ENCODE measurements at regions not wholly inside any gene's neighbourhood (a gene's known extent, or its start where the extent isn't known, plus 50 kb on each side); places are given as distances from the start of the nearest gene placed in this dataset.

DNA sequence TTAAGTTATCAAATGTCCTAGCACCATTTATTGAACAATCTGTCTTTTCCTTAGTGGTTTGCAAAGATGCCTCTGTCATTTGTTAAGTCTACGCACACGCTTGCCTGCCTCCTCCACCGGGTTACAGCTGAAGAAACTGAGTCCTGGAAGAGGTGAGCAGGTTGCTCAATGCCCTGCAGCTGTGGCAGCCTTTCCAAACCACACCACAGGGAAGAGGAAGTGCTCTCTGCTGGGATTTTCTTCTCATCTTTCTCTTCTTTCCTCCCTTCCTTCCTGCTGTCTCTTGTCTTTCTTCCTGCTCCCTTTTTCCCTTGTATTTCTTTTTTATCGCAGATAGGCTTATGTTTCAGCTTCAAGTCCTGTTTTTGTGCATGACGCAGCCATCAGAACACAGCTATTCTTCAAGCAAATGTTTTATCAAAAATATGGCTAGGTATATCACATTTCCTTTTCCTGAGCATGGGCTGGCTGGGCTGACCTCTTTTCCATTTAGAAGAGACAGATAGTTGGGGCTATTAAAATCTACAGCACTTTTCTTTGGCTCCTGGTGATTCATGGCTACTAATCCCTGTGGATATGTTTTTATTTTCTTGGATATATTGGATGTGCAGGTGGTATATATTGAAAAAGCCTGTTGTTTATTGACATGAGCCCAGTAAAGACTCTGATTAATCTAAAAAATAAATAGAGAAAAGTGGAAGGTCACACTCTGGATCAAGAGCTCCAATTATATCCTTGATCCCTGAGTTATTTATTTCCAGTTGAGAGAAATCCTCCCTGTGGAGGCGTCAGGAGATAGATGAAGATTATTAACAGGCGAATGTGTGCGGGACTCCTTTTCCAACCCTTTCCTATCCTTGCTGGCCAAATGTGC lies 214.6 kb downstream of the TSN start:
- DNase-seq = no peak

DNA sequence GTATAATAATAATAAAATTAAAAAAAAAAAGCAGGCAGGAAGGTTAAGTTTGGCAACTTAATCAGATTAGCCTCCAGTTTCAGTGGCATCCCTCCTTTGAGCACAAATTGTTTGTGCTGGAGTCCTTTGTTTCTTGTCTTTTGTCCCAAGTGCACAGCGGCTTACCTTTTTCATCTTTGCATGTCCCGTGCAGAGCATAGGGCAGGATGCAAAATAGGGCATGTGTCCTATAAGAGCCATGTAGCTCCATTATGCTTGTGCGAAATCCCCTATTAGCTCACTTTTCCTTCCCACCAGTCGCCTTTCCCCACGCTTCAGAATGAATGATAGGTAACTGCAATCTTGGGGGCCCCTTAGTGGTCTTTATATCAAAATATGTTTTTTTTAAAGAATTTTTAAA lies 216.8 kb downstream of the TSN start:
- no peak for DNase-seq

DNA sequence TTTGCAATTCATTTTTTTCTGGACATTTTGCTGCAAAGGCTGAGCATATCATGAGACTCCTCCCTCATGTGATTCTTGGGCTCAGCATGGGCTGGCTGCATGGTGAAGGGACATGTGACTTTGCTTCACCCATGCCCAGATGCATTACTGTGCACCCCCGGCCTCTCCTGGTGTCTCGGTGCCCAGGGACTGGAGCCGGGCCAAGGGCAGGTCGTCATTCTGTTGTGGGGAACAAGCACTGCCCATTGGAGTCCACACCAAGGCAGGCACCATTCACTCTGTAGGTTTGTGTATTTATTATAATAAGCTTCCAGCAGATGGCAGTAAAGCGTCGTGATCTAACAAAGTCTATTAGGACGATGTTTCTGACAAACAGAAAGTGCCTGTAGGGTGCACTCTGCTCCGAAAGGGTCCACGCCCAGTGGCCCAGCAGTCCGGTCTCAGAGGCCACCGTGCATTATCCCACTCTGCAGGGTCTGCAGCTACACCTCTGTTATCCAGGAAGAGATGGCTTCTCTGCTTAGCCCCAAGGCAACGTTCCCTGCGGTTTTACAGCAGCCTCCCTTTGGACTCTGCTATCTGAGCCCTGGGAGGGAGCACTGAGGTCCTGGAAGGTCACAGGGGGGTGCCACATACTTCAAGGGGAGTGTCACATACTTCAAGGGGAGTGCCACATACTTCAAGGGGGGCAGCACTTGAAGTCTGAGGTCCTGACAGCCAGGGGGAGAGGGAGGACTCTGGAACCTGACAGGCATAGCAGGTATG lies 219.6 kb downstream of the TSN start:
- peak; percentile 68 for DNase-seq

DNA sequence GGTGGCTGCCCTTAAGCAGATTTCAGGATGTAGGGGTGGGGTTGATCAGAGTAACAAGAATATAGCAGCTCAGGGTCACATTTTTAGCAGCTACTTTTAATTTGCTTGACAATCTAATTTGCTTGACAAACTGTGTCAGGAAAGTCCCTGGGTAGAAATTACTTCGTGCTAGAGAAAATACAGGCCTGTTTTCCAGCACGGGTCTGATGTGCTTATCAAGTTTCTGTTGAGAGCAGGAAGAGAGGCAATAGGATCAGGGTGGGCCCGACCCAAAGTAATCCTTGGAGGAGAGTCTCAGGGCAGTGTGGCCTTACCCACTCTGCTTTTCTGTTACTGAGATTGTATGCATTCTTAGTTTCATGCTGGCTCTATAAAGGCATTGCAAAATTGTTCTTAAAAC lies 221.5 kb downstream of the TSN start:
- DNase-seq = no peak

DNA sequence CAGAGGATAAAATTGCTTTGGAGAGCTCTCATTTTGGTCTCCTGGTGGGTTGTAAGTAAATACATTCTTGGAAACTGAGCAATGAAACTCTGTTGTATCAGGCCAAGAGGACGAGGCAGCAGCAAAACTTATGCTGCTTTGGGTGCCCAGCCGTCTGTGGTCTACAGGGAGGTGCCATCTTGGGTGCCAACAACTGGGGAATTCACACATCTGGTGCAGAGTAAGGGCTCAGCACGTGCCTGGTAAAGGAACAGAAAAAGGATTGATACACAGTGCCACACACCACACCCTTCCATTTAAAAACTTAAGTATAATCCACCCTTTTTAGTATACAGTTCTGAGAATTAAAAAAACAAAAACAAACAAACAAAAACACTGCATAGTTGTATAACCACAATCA lies 221.9 kb downstream of the TSN start:
- DNase-seq = no peak

DNA sequence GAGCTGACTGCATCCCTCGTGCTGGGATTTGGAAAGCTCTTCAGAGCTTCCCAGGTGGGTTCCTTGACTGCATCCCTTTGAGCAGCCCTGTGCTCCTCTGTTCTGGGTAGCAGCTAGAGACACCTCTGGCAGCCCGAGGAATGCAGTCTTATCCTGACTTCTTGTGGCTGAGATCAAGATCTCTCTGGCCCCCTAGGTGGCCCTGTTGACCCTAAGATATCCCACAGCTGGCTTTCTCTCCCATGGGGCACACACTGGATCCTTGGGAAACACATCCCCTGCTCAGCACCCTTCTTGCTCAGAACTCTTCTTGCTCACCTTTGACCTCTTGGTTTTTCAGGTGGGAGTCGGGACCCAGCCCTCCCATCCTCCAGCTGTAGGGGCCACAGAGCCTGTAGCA lies 237.2 kb downstream of the TSN start:
- DNase-seq = no peak

DNA sequence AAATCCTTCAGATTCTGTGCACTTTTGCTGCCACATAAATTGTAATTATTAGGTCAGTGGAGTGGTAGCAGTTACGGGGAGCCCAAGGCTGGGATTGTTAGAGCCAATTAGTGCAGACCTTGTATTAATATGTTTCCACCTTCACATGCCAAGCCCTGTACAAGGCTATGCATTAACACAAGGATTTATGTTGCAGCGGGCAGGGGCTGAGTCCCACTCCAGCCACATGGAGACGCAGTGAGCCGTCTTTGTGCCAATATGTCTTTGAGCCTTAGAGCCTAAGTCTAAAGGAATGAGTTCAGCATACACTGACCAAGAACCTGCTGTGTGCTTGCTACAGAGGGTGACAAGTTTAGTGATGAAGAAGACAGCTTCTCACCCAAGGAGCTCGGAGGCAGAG lies 238.2 kb downstream of the TSN start:
- no peak for DNase-seq

DNA sequence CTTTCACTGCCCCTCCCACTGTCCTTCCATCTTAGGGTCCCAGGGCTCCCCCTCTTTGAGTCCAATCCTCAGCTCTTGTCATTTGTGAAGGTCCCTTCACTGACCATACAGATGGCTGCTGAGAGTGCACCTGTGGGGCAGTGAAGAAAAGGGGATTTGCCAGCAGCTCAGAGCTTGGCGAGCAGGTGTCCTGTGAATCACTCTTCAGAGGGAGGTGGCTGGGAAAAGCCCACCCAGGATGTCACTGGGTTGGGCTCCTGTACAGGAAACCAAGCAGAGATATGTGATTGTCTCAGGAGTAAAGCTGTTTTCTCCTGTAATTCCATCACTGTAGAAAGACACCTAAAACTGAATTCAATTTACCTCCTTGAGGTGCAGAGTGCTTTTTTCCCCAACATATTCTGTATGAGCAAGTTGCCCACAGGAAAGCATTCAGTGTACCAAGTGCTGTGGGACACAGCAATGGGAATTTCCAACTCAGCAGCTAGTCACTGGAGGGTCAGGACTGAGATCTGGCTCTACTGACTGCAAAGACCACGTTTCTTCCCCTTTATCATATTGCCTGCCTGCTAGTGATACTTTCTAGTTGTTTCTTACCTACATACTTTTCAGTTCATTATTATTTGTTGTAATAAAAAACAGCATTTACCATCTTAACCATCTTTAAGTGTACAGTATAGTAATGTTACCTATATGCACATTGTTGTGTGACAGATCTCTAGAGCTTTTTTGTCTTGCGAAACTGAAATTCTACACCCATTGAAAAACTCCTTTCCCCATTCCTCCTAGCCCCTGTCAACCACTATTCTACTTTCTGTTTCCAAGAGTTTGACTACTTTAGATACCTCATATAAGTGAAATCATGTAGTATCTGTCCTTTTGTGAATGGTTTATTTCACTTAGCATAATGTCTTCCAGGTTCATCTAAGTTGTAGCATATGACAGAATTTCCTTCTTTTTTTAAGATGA lies 239.1 kb downstream of the TSN start:
- DNase-seq = no peak

DNA sequence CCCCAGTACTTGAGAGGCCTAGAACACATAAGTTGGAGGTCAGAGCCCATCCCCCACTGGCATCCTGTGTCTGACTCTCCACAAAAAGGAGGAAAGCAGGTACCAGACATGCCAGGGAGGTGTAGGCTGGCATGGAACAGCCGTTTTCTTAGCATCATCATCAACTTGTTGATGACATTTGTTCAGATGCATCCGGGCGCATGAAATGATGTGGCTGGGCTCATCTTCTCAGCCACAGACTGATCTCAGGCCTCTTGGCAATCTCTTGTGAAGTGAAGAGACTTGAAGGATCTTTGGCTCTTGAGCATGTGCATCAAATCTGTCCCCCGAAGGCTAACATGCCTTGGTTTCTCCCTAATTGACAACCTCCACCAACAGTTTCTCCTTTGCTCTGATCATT lies 243.3 kb downstream of the TSN start:
- DNase-seq = no peak

DNA sequence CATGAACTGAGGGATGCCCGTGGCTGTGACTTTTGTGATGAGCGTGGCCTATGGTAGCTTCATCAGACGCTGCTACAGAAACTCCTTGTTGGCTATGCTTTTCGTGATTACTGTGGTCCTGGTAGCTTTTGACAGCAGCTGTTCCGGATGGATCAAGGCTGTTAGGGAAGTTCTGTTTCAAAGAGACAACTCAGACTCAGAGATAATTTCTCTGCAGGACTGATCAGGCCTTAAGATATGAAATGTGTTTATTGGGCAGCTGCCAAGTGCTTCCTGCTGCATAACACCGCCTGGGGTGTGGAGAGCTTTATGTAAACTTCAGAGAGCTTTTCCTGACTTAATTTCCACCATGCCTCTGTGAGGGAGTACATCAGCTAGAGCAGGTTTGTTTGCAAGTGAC lies 243.8 kb downstream of the TSN start:
- DNase-seq = no peak

DNA sequence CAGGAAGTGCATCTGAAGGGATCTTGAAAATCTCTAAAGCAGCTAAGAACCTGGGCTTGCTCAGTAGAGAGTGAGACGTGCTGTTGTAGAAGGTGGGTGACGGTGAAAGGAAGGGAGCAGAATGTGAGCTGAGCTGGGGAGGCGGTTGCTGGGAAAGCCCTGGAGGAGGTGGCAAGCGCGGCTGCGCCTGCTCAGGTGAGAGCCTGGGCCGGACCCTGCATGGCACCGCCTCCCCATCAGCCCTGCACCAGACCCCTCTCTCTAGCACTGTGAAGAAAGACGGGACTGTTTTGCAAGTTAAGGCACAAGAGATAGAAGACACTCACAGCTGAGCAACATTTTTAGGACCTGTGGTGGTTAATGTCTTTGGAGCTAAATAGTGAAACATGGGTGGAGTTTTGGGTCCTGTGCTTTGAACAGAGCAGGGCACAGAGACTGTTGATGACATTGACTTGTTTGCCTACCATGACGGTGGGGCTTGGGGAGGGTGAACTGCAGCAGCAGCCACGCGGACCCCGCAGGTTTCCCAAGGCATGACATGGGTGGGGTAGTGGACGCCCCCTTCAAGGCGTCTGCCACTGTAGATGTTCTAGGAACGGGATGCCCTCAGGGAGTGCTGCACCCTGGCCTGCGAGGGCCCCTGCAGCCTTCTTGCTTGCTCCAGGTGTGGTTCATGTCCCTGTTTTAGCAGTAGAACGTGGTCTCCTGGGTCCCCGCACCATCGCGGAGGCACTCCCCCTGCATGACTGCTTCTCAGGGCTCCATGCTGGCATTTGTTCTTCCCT lies 245.3 kb downstream of the TSN start:
- no peak for DNase-seq

DNA sequence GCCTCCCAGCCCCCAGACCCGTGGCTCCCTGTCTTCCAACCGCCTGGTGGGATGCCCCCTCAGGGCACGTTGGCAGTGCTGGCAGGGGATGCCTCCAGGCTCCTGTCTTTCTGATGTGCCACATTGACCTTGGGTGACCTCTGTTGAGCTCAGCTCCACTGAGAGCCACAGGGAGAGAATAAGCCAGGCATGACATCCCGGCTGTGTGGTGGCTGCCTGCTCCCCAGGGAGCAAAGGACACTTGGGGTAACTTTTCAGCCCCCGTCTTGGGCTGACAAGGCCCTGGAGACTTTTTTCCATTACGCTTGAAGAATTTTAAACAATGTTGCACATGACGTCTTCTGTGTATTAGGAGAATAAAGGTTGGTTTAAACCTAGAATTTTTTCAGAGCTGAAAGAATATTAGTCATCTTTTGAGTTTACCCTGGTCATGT lies 246.0 kb downstream of the TSN start:
- no peak for DNase-seq

DNA sequence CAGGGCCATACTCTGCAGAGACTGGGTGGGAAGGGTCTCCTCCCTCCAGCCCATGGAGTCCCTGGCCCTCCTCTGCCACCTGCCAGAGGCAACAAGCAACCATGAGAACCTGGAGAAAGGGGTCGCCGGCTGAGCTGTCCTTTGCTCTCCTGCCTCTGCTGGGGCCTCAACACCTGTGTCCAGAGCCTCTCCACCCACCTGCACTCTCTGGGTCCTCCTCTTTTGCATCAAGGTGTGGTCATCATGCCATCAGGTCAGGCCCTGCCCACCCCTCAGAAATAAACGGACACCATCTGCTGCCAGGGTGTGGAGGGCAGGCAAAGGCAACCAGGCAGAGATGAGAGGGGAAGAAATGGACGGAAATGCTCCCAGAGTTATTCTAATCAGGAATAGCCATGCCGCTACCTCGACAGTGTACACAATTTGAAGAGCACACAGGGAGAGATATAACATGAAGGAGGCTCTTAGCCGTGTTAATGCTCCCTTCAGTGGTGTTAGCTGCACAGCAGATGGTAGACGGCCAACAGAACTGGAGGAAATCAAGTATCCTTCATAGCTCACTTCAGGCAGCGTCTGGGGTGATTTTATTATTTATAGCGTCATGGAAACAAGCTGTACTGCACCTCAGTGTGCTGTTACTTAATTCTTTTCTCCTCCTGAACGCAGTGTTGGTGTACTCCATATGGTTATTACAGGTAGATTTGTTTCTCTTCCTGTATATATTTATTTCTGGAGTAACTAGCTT lies 247.9 kb downstream of the TSN start:
- no peak for DNase-seq

DNA sequence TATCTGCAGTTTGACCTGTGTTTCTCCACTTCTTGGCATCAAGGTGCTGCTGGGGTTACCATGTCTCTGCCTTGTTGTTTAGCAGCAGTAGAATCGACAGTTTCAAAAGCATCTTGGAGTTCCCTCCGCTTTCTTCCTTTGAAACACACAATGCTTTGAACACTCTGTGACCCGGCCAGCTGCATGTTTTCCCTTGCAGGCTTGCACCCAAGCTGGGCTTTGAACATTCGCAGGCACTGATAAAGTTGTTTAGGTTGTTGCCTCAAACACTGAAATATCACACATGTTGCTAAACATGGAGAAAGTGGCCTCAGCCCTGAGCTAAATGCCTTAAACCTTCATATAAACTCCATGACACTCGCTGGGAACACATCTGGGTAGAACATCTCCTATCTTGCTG lies 251.7 kb downstream of the TSN start:
- no peak for DNase-seq

DNA sequence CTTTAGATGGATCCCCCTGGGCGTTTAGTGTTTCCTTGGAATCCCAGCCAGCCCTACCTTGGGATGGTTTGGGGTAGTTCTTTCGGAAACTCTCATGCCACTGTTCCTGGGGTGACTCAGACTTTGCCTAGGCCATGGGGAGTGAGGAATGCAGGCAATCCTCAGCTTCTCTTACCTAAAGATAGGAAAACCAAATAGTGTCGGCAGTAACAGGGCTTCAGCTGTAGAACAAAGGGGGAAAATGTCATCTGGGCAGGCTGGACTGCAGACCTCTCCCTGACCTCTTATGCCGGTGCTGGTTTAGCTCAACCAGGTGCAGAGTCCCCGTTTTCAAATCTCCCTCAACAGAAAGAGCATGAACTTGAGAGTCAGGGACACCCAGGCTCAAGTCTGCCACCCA lies 252.1 kb downstream of the TSN start:
- no peak for DNase-seq

DNA sequence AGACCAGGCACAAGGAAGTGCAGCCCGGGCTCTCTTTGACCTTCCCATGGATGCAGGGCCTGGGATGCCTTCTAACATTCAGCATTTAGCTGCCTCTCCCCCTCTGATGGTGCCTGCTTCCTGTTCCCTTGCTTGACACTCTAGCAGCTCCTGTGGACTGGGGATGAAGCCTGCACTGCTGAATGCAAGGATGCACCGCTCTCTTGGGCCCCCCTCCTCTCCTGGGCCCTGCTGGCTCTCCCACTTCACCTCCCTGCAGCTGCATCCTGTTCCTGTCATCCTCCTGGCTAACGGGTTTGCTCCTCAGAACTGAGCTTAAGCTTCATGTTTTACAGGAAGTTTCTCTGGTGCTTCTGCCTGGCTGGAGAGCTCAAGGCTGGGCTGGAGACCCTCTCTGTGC lies 254.1 kb downstream of the TSN start:
- DNase-seq = no peak

DNA sequence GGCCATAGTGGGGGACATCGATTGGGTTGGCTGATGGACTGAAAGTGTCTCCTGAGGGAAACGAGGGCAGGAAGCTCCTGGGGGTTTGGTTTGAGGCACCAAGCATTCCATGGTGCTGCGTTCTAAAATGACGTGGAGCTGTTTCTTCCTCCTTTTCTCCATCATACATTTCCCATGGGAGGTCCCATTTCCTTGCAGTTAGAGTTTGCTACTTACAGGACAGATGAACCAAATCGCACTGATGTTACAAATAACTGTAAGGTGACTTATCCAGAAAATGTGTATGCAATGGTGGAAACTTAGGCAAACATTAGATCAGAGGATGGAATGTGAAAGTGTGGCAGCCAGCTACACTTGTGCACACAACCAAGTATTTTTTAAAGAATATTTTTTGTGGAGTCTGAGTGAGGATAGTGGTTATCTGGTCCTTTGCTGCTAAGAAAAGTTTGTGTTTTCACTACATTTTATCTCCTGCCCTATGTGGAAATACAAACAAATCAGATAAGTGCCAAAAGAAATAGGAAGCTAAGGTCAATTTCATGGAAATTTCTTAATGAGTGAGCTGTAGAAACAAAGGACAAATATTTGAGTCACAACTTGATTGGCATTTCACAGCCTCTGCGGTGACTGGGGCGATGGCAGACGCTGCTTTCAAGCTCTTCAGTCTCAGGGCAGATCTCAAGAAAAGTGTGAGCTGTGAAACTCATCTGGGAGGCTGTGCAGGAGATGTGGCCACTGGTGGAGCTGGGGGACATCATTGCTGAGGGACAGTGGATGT lies 256.2 kb downstream of the TSN start:
- DNase-seq = no peak

DNA sequence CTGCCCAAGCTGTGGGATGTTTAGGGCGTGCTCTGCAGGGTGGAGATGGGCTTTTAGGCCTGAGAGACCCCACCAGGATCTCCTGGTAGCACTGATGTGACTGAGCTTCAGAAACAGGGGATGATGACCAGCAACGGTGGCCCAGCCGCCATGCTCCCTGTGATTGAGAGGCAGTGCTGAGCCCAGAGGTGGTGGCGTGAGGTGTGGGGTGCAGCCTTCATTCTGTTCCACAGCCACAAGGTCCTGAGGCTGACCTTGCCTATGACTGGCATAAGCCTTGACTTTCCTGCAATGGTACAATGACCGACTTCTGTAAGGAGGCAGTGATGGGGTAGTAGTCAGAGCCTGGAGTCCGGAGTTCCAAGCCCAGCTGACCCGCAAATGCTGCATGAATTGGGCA lies 263.3 kb downstream of the TSN start:
- DNase-seq = no peak

DNA sequence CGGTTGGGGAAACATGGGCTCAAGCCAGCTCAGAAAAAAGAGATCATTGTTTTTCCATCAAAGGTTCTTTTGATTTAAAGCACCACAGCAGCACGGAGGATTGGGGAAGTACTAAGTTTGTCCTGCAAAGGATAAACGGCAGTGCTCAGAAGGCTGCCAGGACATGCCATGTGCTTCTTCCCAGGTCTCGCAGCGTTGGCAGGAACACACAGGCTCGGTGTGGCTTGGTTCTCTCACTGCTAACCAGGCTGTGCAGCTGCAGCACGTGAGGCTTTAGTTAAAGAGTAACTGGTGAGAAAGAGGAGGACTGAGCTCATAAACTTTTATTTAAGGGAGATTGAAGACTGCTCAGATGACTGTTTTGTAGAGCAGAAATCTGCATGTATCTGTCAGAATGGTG lies 264.3 kb downstream of the TSN start:
- DNase-seq = no peak

DNA sequence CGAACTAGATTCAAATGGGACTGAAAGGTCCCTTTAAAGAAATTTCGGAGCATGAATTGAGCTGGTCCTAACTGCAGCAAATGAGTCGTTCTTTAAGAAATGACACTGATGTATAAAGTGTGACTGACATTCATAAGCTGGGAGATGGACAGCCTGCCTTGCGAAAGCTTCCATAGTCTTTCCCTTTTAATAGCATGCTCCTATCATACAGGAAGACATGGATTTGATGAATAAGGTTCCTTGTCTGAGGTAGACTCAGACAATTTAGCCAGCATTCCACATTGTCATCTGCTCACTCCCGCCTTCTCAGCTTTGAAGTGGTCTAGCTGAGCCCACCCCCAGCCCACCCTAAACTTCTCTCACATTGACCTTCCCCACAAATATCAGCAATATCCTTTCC lies 264.9 kb downstream of the TSN start:
- no peak for DNase-seq

DNA sequence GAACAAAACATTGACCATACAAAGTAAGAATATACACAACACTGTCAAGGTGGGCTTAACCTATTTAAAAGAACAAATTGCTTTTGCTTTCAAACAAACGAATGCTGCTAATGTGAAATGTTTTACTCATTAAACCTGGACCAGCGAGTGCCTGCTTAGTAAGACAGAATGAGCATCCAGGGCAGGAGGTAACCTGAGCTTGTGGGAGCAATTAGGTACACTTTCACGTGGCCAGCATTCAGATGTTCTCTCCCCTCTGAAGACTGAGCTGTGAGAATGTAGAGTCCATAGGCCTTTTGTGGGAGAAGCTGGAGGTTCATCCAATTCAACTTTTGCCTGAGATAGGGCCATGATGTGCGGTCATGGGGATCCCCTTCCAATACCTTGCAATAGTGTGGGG lies 266.5 kb downstream of the TSN start:
- DNase-seq = no peak
